ENCODE measurements at regions not wholly inside any gene's neighbourhood (a gene's known extent, or its start where the extent isn't known, plus 50 kb on each side); places are given as distances from the start of the nearest gene placed in this dataset.

GRCh38 chr6:88539295-88539764 lies 373.2 kb upstream of the CNR1 start:
- TF ChIP-seq CTCF (IDR thresholded peaks at IDR 0.05) (no peak), EP300 (IDR thresholded peaks at IDR 0.05) (no peak)

All from upper lobe of left lung (tissue), 4 donors.